A549 (cell line): ENCODE measurements at regions not wholly inside any gene's neighbourhood (a gene's known extent, or its start where the extent isn't known, plus 50 kb on each side); places are given as distances from the start of the nearest gene placed in this dataset.

ENCODE experiments used
- BHLHE40 ChIP-seq: IDR thresholded peaks from 2 replicates; pipeline ENCODE4 v1.6.1; 2012; ENCODE audit warnings: low read depth, low read length, inconsistent platforms
- CHD4 ChIP-seq: fragments of 200-600 bp; sonication (generic); IDR thresholded peaks from 2 replicates; pipeline ENCODE4 v1.6.1; 2016; ENCODE audit warnings: antibody characterized with exemption, mild to moderate bottlenecking, borderline replicate concordance
- EP300 ChIP-seq, 2 experiments: fragments of >200 bp; sonication (Bioruptor Twin); formaldehyde crosslinking; IDR thresholded peaks; 2 replicates in 1 of 2; 3 replicates in 1 of 2; pipeline ENCODE4 v1.6.1; 2016 to 2017
- JUN ChIP-seq, 2 experiments: fragments of >200 bp; sonication (Bioruptor Twin); formaldehyde crosslinking; IDR thresholded peaks; 2 replicates in 1 of 2; 3 replicates in 1 of 2; pipeline ENCODE4 v1.6.1; 2016 to 2017
- MAX ChIP-seq: IDR thresholded peaks from 2 replicates; pipeline ENCODE4 v1.6.1; 2012
- POLR2A ChIP-seq: IDR thresholded peaks from 2 replicates; pipeline ENCODE4 v1.6.1; 2012; ENCODE audit warnings: mild to moderate bottlenecking, low read length
- RCOR1 ChIP-seq: fragments of 150-350 bp; IDR thresholded peaks from 2 replicates; pipeline ENCODE4 v1.6.1; 2014; ENCODE audit warnings: antibody characterized with exemption, low read length, low read depth
- REST ChIP-seq: fragments of 200-600 bp; sonication (generic); IDR thresholded peaks from 2 replicates; pipeline ENCODE4 v1.6.1; 2016; ENCODE audit warnings: antibody characterized with exemption, mild to moderate bottlenecking, moderate library complexity
- SMC3 ChIP-seq: fragments of >200 bp; sonication (Bioruptor Twin); formaldehyde crosslinking; IDR thresholded peaks from 3 replicates; pipeline ENCODE4 v1.6.1; 2018; ENCODE audit warnings: inconsistent platforms
- SREBF2 ChIP-seq: fragments of 450-650 bp; IDR thresholded peaks from 2 replicates; pipeline ENCODE4 v1.6.1; 2014; ENCODE audit warnings: mild to moderate bottlenecking, moderate library complexity
- TP53 ChIP-seq: fragments of 250-450 bp; sonication (Bioruptor Pico); IDR thresholded peaks from 2 replicates; pipeline ENCODE4 v1.5.0; 2021; ENCODE audit warnings: mild to moderate bottlenecking, moderate library complexity
- TF ChIP-seq, protein P1 (sequence below): fragments of >200 bp; sonication (Bioruptor Twin); formaldehyde crosslinking; IDR thresholded peaks from 3 replicates; pipeline ENCODE4 v1.5.1; 2016
- TF ChIP-seq, protein P2 (sequence below): fragments of >200 bp; sonication (Bioruptor Twin); formaldehyde crosslinking; IDR thresholded peaks from 3 replicates; pipeline ENCODE4 v1.6.1; 2016

GRCh38 chr17:77359236-77359635 lies 218.5 kb downstream of the SEC14L1 start:
- TF ChIP-seq REST = no peak
- TF ChIP-seq, protein P1, sequence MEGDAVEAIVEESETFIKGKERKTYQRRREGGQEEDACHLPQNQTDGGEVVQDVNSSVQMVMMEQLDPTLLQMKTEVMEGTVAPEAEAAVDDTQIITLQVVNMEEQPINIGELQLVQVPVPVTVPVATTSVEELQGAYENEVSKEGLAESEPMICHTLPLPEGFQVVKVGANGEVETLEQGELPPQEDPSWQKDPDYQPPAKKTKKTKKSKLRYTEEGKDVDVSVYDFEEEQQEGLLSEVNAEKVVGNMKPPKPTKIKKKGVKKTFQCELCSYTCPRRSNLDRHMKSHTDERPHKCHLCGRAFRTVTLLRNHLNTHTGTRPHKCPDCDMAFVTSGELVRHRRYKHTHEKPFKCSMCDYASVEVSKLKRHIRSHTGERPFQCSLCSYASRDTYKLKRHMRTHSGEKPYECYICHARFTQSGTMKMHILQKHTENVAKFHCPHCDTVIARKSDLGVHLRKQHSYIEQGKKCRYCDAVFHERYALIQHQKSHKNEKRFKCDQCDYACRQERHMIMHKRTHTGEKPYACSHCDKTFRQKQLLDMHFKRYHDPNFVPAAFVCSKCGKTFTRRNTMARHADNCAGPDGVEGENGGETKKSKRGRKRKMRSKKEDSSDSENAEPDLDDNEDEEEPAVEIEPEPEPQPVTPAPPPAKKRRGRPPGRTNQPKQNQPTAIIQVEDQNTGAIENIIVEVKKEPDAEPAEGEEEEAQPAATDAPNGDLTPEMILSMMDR = no peak
- TF ChIP-seq JUN (IDR thresholded peaks at IDR 0.05) = no peak
- TF ChIP-seq SREBF2 = no peak
- no peak for TF ChIP-seq MAX
- TF ChIP-seq, protein P2, sequence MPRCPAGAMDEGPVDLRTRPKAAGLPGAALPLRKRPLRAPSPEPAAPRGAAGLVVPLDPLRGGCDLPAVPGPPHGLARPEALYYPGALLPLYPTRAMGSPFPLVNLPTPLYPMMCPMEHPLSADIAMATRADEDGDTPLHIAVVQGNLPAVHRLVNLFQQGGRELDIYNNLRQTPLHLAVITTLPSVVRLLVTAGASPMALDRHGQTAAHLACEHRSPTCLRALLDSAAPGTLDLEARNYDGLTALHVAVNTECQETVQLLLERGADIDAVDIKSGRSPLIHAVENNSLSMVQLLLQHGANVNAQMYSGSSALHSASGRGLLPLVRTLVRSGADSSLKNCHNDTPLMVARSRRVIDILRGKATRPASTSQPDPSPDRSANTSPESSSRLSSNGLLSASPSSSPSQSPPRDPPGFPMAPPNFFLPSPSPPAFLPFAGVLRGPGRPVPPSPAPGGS = no peak
- no peak for TF ChIP-seq POLR2A
- no peak for TF ChIP-seq CHD4
- no peak for TF ChIP-seq TP53 (CRISPR knock-in tag)
- TF ChIP-seq EP300 (IDR thresholded peaks at IDR 0.05) = no peak
- no peak for TF ChIP-seq SMC3
- no peak for TF ChIP-seq BHLHE40
- no peak for TF ChIP-seq RCOR1
